ENCODE measurements at regions not wholly inside any gene's neighbourhood (a gene's known extent, or its start where the extent isn't known, plus 50 kb on each side); places are given as distances from the start of the nearest gene placed in this dataset.

- TF ChIP-seq CTCF (IDR thresholded peaks at IDR 0.05) (no peak), POLR2A (IDR thresholded peaks at IDR 0.05) (no peak)
Observed at GRCh38 chr3:194817592-194817930, 131.9 kb downstream of the FAM43A start.

Data from prostate gland (tissue), 2 donors.